Activated CD4-positive, alpha-beta memory T cell treated with anti-CD3 and anti-CD28 coated beads for 36 hours (primary cell): ENCODE measurements at regions not wholly inside any gene's neighbourhood (a gene's known extent, or its start where the extent isn't known, plus 50 kb on each side); places are given as distances from the start of the nearest gene placed in this dataset.

Source experiments
- CTCF ChIA-PET: fragments of 350-600 bp; sonication (Branson Sonifier 250); formaldehyde crosslinking; loops from one replicate; lab custom pipeline; 2021; ENCODE audit warnings: antibody characterized with exemption, inconsistent platforms; lab: Charles Lee
- POLR2A ChIA-PET: fragments of 350-600 bp; sonication (Branson Sonifier 250); formaldehyde crosslinking; loops from one replicate; lab custom pipeline; 2021; ENCODE audit warnings: antibody characterized with exemption; lab: Charles Lee
- DNase-seq: peaks from one replicate; pipeline ENCODE4 v3.0.0-alpha.2; 2020
- H3K27ac Mint-ChIP-seq: one replicate; pipeline ENCODE4 v1.8.0; 2021; ENCODE audit warnings: mixed read lengths
- H3K27me3 Mint-ChIP-seq: one replicate; pipeline ENCODE4 v1.8.0; 2021; ENCODE audit warnings: mixed read lengths
- H3K36me3 Mint-ChIP-seq: one replicate; pipeline ENCODE4 v1.8.0; 2021; ENCODE audit warnings: mixed read lengths
- H3K4me1 Mint-ChIP-seq: one replicate; pipeline ENCODE4 v1.8.0; 2021; ENCODE audit warnings: low read depth, mixed read lengths
- H3K4me3 Mint-ChIP-seq: one replicate; pipeline ENCODE4 v1.8.0; 2021; ENCODE audit warnings: mild to moderate bottlenecking, mixed read lengths
- H3K9me3 Mint-ChIP-seq: one replicate; pipeline ENCODE4 v1.8.0; 2021; ENCODE audit warnings: mixed read lengths
- intact Hi-C: fragments of 100-400 bp; cut with micrococcal nuclease; formaldehyde crosslinking; loops from one replicate; pipeline ENCODE4 v1.15.1; 2023

- Mint-ChIP-seq H3K4me3 (no peak overlapping the region), H3K27me3 (peaks cover 8% of the 10 kb centered on the region), H3K4me1 (no peaks in the 10 kb centered on the region), H3K27ac (no peak overlapping the region), H3K36me3 (no peaks in the 10 kb centered on the region), H3K9me3 (no peaks in the 10 kb centered on the region)
- DNase-seq, result no peak
- POLR2A ChIA-PET, result no interaction called here
- intact Hi-C loops, result loop anchor here (1.0 to 2.0 kb wide), 2 partner anchors 175 to 459 kb away; no protein-coding TSS in a partner anchor
- CTCF ChIA-PET, result interaction anchor here (0.8 to 5.8 kb wide), 4 partner anchors 16 to 175 kb away, joined by 3 to 36 read pairs (median 14); no protein-coding TSS in a partner anchor
Observed at GRCh38 chr7:25391295-25391861, 163.1 kb upstream of the NPVF start.

GRCh38 chr7:25391961-25392587 is 163.8 kb upstream of the NPVF start:
- Mint-ChIP-seq H3K4me1 (no peaks in the 10 kb centered on the region), H3K36me3 (no peaks in the 10 kb centered on the region), H3K9me3 (no peaks in the 10 kb centered on the region), H3K27ac (no peak overlapping the region), H3K27me3 (peaks cover 6% of the 10 kb centered on the region), H3K4me3 (no peak overlapping the region)
- ChIA-PET POLR2A (no interaction called here), CTCF (interaction anchor here (0.8 to 5.8 kb wide), 4 partner anchors 16 to 174 kb away, joined by 3 to 36 read pairs (median 14); no protein-coding TSS in a partner anchor)
- DNase-seq, result no peak
- intact Hi-C loops, result loop anchor here (1.0 to 2.0 kb wide), 2 partner anchors 174 to 459 kb away; no protein-coding TSS in a partner anchor

GRCh38 chr7:25392588-25393338 is 164.5 kb upstream of the NPVF start:
- POLR2A ChIA-PET, result no interaction called here
- Mint-ChIP-seq H3K9me3 (no peaks in the 10 kb centered on the region), H3K36me3 (no peaks in the 10 kb centered on the region), H3K27ac (no peak overlapping the region), H3K4me1 (no peaks in the 10 kb centered on the region), H3K27me3 (peaks cover 5% of the 10 kb centered on the region), H3K4me3 (no peak overlapping the region)
- CTCF ChIA-PET, result interaction anchor here (5.8 kb wide), 1 partner anchor 135 kb away, joined by 36 read pairs; no protein-coding TSS in a partner anchor
- DNase-seq, result no peak
- intact Hi-C loops, result no loop called here

GRCh38 chr7:25395976-25396375 is 167.7 kb upstream of the NPVF start:
- H3K27me3 Mint-ChIP-seq, result peaks cover 3% of the 10 kb centered on the region
- H3K4me1 Mint-ChIP-seq, result no peaks in the 10 kb centered on the region
- no peaks in the 10 kb centered on the region for H3K9me3 Mint-ChIP-seq
- H3K27ac Mint-ChIP-seq, result no peak overlapping the region
- DNase-seq, result no peak
- no peaks in the 10 kb centered on the region for H3K36me3 Mint-ChIP-seq
- H3K4me3 Mint-ChIP-seq, result no peak overlapping the region
- intact Hi-C loops, result no loop called here
- ChIA-PET CTCF (no interaction called here), POLR2A (no interaction called here)

GRCh38 chr7:25396668-25397067 is 168.4 kb upstream of the NPVF start:
- H3K36me3 Mint-ChIP-seq, result no peaks in the 10 kb centered on the region
- no peaks in the 10 kb centered on the region for H3K9me3 Mint-ChIP-seq
- DNase-seq, result no peak
- no peak overlapping the region for H3K27ac Mint-ChIP-seq
- CTCF ChIA-PET, result no interaction called here
- peaks cover 10% of the 10 kb centered on the region for H3K27me3 Mint-ChIP-seq
- intact Hi-C loops, result no loop called here
- H3K4me1 Mint-ChIP-seq, result no peaks in the 10 kb centered on the region
- no peak overlapping the region for H3K4me3 Mint-ChIP-seq
- POLR2A ChIA-PET, result interaction anchor here (0.9 kb wide), 1 partner anchor 19 kb away, joined by 3 read pairs; no protein-coding TSS in a partner anchor

- no peaks in the 10 kb centered on the region for H3K36me3 Mint-ChIP-seq
- H3K9me3 Mint-ChIP-seq, result no peaks in the 10 kb centered on the region
- H3K4me3 Mint-ChIP-seq, result no peak overlapping the region
- ChIA-PET CTCF (no interaction called here), POLR2A (no interaction called here)
- no peaks in the 10 kb centered on the region for H3K4me1 Mint-ChIP-seq
- intact Hi-C loops, result no loop called here
- no peak overlapping the region for H3K27ac Mint-ChIP-seq
- peaks cover 11% of the 10 kb centered on the region for H3K27me3 Mint-ChIP-seq
- DNase-seq, result no peak
Observed at GRCh38 chr7:25398418-25398817, 170.1 kb upstream of the NPVF start.

- H3K27me3 Mint-ChIP-seq, result peaks cover 13% of the 10 kb centered on the region
- no peaks in the 10 kb centered on the region for H3K4me1 Mint-ChIP-seq
- no peaks in the 10 kb centered on the region for H3K9me3 Mint-ChIP-seq
- no peaks in the 10 kb centered on the region for H3K36me3 Mint-ChIP-seq
- CTCF ChIA-PET, result no interaction called here
- intact Hi-C loops, result no loop called here
- no peak for DNase-seq
- no peak overlapping the region for H3K4me3 Mint-ChIP-seq
- POLR2A ChIA-PET, result no interaction called here
- no peak overlapping the region for H3K27ac Mint-ChIP-seq
Observed at GRCh38 chr7:25399000-25399750, 170.9 kb upstream of the NPVF start.

GRCh38 chr7:25402532-25402931 is 174.2 kb upstream of the NPVF start:
- no peak overlapping the region for H3K4me3 Mint-ChIP-seq
- no peak for DNase-seq
- POLR2A ChIA-PET, result no interaction called here
- CTCF ChIA-PET, result no interaction called here
- intact Hi-C loops, result no loop called here
- H3K9me3 Mint-ChIP-seq, result no peaks in the 10 kb centered on the region
- no peaks in the 10 kb centered on the region for H3K4me1 Mint-ChIP-seq
- H3K27me3 Mint-ChIP-seq, result peaks cover 20% of the 10 kb centered on the region
- no peaks in the 10 kb centered on the region for H3K36me3 Mint-ChIP-seq
- H3K27ac Mint-ChIP-seq, result no peak overlapping the region

- no peaks in the 10 kb centered on the region for H3K4me1 Mint-ChIP-seq
Observed at GRCh38 chr7:25405736-25406135, 177.4 kb upstream of the NPVF start.

GRCh38 chr7:25407053-25407452 is 178.8 kb upstream of the NPVF start:
- CTCF ChIA-PET, result interaction anchor here (0.7 to 1.0 kb wide), 2 partner anchors 160 to 164 kb away, joined by 3 read pairs; no protein-coding TSS in a partner anchor
- intact Hi-C loops, result no loop called here
- H3K36me3 Mint-ChIP-seq, result no peaks in the 10 kb centered on the region
- no peak overlapping the region for H3K27ac Mint-ChIP-seq
- POLR2A ChIA-PET, result no interaction called here
- H3K27me3 Mint-ChIP-seq, result peaks cover 10% of the 10 kb centered on the region
- no peak for DNase-seq
- H3K9me3 Mint-ChIP-seq, result no peaks in the 10 kb centered on the region
- H3K4me1 Mint-ChIP-seq, result no peaks in the 10 kb centered on the region
- H3K4me3 Mint-ChIP-seq, result no peak overlapping the region

More at GRCh38 chr7:25405736-25406135, 177.4 kb upstream of the NPVF start:
- Mint-ChIP-seq H3K9me3 (no peaks in the 10 kb centered on the region), H3K36me3 (no peaks in the 10 kb centered on the region), H3K27ac (no peak overlapping the region), H3K4me3 (no peak overlapping the region), H3K27me3 (peaks cover 17% of the 10 kb centered on the region)
- POLR2A ChIA-PET, result no interaction called here
- no peak for DNase-seq
- intact Hi-C loops, result no loop called here
- CTCF ChIA-PET, result no interaction called here

GRCh38 chr7:25408012-25408687 is 179.9 kb upstream of the NPVF start:
- H3K27me3 Mint-ChIP-seq, result peaks cover 10% of the 10 kb centered on the region
- CTCF ChIA-PET, result no interaction called here
- no peak overlapping the region for H3K4me3 Mint-ChIP-seq
- H3K27ac Mint-ChIP-seq, result no peak overlapping the region
- no peaks in the 10 kb centered on the region for H3K9me3 Mint-ChIP-seq
- intact Hi-C loops, result no loop called here
- no peak for DNase-seq
- no peaks in the 10 kb centered on the region for H3K36me3 Mint-ChIP-seq
- POLR2A ChIA-PET, result no interaction called here
- no peaks in the 10 kb centered on the region for H3K4me1 Mint-ChIP-seq
